GM18868 (cell line): ENCODE measurements at regions not wholly inside any gene's neighbourhood (a gene's known extent, or its start where the extent isn't known, plus 50 kb on each side); places are given as distances from the start of the nearest gene placed in this dataset.
A peak's percentile ranks its signal among the peaks of the same experiment; 100 is the strongest.

Source experiments
- ATAC-seq: cut with Tn5 transposase; IDR thresholded peaks from one replicate; pipeline ENCODE4 v1.9.1; 2021; ENCODE audit warnings: mild to moderate bottlenecking, moderate library complexity; ENCODE audit not compliant: unreplicated experiment

DNA sequence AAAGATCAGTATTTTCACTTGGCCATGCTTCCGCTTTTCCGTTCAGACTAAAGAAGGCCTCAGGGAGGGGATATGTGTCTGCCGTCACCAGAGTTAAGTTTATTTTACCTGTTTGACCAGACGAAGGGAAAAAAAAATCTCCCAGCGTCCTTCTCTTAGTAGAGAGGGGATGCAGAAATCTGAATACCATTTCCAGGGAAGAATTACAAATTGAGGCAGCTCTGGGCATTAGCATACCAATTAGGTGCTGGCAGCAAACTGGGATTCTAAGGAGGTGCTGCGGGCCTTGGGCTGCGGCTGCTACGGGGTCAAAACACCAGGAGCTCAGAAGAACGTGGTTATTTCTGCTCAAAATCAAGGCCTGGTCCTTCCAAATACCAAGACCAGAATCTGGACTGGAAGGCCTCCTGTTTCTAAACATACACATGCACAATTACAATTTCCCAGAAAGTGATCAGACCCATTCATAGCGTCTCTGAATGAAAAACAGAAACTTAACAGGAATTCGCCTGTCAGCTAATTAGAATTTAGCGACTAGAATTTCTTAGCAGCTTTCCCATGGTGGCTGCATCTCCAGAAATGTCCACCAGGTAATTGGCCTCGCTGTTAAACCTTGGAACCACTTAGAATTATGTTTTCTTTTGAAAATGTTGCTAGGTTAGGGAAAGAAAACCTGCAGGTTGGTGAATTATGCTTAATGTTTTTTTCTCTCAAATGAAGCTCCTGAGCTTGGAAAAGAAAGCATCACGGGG, 617.0 kb downstream of the VRK1 start:
- no peak for ATAC-seq

DNA sequence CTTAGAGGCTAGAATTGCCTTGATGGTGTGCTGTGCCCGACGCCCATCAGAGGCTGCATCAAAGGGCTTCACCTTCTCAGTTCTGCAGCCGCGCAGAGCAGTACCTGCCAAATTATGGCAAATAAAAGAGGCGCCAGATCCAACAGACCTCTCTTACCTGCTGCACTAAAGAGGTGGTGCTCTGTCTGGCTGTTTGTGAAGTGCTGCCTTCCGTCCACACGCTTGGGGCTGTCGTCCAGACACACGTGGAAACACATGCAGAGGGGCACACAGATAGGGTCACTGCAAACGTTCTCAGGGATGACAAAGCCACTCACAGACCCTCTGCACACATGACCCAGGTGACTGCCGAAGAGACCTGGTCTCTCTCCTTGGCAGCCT, 617.5 kb downstream of the VRK1 start:
- no peak for ATAC-seq

DNA sequence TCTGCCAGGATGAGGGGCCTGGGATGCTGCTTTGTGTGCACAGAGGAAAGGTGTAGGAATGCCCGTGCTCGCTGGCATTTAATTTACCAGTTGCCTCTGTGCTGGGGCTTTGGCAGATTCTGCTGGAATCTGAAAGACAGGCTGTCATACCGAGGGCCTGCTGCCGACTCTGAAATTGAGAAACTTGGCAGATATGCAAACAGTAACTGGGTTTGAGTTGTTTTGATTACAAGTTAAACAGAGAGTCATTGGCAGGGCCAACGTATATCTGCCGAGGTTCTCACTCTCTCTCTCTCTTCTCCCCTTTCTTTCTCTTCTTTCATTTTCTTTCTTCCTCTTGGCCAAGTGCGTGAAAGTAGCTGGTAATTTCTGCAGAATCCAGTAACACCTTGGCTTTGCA, 618.7 kb downstream of the VRK1 start:
- ATAC-seq = no peak

DNA sequence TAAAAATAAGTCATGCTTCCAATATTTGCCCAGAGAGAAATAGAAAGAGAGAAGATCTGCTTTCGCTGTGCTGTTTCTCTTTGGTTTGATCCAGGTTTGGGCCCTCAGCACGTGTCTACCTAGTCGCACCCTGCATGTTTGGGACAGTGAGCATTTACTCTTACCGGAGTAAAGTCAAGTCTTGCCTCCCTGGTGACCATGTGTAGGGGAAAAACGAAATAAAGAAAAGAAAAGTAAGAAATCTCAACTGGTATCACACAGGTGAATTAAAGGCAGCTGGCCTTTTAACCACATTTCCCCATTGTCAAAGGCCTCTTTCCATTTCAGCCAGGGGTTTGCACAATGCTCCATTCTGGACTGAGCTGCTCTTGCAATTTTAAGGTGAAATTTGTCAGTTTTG, 619.4 kb downstream of the VRK1 start:
- ATAC-seq = no peak

DNA sequence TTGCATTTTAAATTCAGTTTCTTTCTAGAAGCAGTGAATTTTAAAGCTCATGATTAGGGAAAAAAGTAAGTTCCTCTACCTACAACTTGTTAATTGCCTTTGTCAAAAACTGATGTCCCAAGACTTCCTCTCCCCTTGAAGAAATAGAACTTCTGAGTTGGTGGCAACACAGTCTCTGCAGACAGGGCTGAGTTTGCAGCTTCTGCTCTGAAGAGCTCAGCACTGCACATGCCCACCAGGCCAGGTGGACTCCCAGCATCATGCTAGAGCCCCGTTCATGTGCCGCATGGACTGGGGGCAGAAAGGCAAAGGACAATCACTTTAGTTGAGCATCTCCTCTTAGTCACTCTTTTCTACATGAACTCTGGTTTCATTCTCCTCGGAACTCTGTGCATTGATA, 620.1 kb downstream of the VRK1 start:
- ATAC-seq = no peak

DNA sequence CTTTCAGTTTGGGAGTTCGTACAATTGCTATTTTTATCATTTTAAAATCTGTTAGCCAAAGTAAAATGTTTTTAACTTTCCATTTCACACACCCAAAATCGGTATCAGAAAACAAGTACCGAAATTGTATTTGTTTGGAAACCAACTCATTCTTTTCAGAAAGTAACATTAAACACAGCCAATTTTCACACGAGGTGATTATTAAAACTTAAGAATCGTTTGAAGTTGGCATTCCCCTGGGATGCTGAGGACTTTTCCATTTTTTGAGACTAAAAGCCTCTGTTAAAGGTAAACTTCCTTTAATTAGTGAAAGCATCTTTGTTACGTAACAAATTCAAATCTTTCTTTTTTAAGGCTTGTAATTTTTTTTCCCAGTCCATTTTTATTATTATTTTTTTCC, 623.0 kb downstream of the VRK1 start:
- ATAC-seq = no peak

DNA sequence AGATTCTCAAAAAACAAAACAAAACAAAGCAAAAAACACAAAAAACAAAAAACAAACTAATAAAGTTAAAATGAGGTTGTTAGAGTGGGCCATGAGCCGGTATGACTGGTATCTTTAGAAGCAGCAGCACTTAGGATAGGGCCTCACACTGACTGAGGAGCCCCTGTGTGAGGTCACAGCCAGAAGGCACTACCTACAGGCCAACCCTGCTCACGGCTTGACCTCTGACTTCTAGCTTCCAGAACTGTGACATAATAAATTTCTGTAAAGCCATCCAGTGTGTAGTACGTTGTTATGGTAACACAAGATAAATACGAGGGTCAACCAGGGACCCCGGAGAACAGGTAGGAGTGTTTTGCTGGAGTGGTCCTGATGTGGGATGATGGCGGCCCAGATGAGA, 629.6 kb downstream of the VRK1 start:
- no peak for ATAC-seq

DNA sequence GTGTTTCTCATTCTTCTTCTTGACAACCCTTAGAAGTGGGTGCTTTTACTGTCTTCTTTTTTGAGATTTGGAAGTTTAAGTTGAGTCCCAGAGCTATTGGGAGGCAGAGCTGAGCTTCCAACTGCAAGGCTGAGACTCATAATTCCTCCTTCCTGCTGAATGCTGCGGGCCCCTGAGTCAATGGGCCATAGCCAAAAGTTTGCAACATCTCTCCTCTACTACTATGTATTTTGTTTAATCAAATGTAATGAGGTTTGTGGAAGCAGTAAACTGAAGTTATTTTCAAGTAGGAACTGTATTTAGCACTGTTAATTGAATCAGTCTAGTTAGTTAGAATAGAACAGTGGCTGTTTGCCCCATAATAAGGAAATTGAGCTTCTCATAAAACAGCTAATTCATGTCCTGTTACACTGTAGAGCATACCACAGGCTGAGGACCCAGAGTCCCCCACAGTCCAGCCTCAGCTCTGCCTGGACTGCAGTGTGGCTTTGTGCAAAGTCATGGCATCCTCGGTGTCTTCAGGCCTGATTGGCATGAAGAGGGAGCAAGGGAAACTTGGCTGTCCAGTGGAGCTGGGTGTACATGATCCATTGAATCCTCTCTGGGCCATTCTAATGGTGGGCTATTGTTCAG, 631.7 kb downstream of the VRK1 start:
- ATAC-seq = no peak

DNA sequence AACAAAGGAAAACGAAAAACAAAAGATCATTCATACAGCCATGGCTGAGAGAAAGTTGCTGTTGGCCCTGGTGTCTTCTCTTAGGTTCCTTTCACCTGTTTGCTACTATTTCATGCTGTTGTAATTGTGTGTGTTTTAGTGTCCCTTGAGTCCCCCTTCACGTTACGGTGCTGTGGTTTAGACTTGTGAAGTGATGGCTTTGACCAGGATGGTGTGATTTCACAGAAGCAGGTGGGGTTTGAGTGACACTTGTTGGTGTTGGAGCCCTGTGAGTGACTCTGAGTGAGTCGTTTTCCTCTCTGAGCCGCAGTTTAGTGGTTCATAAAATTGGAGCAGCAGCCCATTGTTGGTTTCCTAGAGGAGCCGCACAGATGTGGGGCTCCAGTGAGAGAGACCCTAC, 635.4 kb downstream of the VRK1 start:
- ATAC-seq = no peak

DNA sequence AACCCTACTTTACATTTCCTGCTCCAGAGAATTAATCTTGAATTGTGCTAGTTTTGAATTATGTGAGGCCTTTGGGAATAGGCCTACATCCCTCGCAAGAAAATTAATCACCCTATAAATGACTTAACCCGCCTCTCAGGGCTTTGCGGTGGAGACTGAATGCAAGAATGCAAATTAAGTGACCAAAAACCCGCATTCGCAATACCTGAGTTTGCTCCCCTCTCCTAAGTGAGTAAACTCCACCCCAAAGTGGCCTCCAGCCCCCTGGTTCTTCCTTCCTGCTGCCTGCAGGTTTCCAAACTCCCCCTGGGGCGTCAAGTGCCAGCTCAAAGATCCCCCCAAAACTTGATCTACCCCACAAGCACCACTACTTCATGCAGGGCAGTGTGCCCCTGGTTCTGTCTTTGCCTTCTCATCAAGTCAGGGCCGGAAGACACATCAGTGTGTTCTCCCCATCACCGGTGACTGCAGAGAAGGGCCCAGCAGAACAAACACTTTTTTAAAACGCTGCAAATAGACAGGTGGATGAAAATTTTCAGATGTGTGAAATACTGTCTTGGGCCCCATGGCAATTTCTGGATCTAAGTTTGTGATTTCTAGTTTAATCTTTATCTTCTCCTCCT, 644.7 kb downstream of the VRK1 start:
- no peak for ATAC-seq

DNA sequence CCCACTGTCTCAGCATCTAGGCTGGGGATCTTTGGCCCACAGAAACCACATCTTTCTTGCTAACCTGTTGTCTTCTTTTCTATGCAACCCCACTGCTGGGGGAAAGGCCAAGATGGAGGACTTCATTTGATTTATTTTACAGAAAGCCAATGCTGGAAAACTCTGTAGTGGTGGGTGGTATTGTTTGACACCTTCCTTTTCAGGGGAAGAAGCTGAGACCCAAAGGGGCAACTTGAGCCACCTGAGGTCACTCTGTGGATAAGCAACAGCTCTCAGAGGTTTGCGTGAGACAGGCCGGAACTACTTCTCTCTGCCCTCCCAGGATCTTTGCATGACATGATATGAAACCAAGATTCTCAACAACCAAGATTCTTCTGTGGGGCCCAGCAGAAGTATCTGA, 645.2 kb downstream of the VRK1 start:
- ATAC-seq = no peak

DNA sequence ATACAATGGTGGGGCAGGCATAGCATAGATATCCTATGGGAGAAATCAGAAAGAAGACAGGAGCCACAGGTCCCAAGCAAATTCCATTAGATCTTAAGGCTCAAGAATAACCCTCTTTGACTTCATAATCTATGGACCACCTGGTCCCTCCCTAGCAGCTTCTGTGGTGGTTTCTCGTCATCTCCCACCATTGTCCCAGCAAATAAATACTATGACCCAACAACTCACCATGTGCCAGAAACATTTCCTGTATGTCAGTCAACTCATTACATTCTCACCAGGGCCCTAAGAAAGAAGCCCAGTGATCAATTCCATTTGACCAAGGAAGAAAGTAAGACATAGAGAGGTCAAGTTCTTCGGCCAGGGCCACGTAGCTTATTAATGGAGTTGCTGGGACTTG, 646.2 kb downstream of the VRK1 start:
- ATAC-seq = no peak

DNA sequence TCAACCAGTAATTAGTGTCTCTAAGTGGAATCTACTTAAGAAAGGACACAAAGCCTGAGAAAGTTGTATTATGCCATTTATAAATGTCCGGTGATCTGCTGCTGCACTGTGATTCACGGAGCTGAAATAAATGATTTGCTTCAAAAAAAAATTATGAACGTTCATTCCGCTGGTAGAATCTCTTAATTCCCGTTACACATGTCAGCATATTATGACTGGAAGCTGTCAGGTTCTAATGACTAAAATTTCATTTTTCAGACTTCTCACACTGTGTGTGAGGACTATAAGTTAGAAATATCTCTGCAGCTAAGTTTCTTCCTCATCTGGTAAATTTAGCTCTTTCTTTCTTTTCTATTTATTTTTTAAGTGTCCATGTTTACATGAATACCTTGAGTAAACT, 647.1 kb downstream of the VRK1 start:
- ATAC-seq = no peak

DNA sequence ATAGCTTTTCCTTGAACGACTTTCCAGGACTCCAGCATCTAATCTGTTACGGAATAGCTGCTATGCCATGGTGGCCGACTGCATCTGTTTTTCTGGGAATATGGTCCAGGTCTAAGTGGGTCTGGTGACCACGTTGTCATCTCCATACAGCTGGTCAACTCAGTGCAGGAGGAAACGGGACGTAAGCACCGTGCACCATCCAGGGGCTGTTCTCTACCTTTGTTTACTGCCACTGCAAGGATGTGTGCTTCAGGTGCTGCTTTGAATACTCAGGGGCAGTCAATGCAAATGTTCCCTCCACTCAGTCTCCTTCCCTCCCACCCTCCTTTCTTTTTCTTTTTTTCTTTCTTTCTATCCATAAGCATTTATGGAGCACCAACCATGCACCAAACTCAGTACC, 648.2 kb downstream of the VRK1 start:
- no peak for ATAC-seq

DNA sequence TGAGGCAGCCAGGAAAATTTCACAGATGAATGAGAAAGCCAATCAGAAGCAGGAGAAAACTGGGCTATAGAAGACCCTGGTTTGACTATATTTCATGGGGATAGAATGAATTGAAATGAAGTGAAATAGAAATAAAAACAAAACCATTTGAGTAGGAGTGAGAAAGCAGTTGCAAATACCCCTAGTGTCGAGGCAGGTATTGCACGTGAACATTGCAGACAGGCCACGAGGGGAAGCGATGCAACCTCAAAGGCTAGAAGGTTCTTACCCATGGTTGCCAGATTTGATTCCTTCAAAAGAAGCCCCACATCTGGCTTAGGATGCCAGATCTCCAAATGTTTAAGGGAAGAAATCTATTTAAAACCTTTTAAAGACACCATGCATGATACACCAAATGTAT, 648.9 kb downstream of the VRK1 start:
- ATAC-seq = no peak

DNA sequence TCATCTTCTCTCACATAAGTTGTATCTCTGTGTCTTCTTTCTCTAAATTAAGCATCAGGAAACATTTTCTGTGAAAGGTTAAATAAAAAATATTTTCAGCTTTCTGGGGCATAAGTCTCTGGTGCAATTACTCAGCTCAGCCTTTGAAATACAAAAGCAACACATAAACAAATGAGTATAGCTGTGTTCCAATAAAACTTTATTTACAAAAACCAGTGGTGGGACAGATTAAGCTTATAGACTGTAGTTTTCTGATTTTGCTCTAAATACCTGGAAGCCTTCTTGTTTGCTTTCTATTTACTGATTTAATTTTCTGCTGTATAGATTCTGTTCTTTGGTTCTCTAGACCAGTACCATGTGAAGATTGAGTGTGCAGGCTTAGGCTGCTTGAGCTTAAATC, 655.1 kb downstream of the VRK1 start:
- ATAC-seq = no peak

DNA sequence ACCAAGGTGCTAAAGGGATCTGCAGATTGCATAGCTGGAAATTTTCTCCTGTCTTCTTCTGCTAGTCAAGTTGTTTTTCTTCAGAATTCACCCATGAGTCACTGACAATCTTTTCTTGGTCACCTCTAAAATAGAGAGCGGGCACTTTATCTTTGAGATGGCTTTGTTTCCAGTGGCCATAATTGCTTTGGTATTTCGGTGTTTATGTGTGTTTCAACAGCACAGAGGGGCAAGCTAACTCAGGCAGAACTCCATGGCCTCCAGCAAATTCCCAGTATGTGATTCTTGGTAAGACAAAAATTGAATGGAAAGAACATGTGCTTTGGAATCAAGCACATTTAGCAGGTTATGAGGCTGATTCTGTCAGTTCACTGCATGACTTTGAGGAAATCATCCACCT, 656.8 kb downstream of the VRK1 start:
- no peak for ATAC-seq

DNA sequence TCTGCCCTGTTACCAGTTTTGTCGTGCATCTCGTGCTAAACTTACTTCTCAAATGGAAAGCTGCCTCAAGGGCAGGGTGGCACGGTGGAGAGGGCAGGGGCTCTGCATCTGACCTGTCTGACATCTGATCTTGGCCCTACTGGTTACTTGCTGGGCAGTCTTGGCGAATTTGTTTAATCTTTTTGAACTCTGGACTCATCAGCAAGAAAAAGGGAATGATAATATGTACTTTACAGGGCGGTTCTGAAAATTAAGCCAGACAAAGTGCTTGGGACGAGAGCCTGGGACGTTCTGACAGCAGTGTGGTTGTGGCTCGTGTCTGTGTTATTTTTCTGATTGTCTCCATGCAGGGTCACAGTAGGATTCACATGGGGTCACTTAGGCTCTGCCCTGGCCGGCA, 659.3 kb downstream of the VRK1 start:
- ATAC-seq = no peak

DNA sequence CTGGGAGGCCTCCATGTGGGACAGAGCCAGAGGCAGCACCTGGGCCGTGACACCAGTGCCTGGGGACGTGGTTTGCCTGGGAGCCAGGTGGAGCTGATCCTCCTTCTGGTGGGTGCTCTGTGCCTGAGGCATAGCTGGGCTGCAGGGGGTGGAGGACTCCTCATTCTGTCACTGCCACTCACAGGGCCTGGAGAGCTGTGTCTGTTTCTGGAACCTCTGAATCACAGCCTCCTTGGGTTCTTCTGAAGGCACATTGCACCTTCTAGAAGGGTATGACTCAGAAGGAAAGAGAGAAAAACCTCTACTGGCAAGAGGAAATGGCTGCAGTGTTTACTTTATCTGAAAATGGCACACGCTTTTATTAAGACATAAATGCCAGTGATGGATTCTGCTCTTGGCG, 659.8 kb downstream of the VRK1 start:
- ATAC-seq = peak; percentile 66

DNA sequence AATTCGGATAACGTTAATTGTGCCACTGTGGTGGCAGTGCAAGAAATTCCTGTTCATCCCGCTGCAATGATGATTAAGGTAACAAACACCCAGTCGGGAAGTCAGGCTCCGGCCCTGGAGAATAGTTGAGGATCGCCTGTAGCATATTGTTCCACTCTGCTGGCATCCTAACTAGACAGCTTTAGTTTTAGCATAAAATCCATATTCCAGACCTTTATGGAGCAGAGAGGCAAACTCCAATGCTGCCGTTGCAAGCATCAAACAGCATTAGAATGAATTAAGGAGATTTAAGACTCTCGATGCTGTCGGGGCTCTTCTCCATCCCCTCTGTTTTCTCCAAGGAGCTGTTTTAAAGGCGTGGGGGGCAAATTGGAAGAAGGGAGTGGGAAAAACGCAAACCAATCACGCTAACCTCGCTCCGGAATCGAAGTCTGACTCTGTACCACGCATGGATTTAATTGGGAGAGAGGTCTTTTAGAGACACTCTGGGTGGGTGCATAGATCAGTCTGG, 660.4 kb downstream of the VRK1 start:
- no peak for ATAC-seq

DNA sequence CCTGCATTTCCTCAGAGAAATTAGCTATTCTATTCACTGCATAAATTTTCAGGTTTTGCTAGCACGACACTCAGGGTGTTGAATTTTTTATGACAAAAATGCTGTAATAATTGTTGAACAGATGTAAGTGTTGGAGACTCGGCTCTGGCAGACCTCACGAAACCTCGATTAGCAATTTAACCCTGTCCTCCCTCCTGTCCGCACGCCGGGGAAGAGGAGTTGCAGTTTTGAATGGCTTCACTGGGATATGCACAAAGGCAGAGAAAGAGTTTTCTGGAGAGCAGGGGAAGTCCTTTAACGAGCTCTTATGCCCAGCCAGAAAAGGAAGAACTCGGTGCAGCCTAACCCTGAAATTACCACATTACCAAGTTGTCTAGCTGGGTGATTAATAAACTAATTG, 661.1 kb downstream of the VRK1 start:
- ATAC-seq = no peak
